HG03196 (cell line): ENCODE measurements at regions not wholly inside any gene's neighbourhood (a gene's known extent, or its start where the extent isn't known, plus 50 kb on each side); places are given as distances from the start of the nearest gene placed in this dataset.

Source experiments
- ATAC-seq: cut with Tn5 transposase; IDR thresholded peaks from one replicate; pipeline ENCODE4 v1.9.1; 2021; ENCODE audit not compliant: unreplicated experiment

GRCh38 chr11:15378941-15379340, 264.2 kb downstream of the INSC start:
- ATAC-seq, result no peak

- ATAC-seq, result no peak
These were observed 264.8 kb downstream of the INSC start for GRCh38 chr11:15379483-15379882.

GRCh38 chr11:15390857-15391256, 276.1 kb downstream of the INSC start:
- ATAC-seq, result no peak

DNA sequence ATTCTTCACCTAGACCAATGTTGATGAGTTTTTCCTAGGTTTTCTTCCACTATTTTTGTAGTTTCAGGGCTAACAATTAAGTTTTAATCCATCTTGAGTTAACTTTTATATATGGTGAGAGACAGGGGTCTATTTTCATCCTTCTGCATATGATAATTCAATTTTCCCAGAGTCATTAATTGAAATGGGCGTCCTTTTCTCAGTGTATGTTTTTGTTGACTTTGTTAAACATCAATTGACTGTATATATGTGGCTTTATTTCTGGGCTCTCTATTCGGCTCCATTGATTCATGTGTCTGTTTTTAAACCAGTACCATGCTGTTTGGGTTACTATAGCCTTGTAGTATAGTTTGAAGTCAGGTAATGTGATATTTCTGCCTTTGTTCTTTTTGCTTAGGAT, 282.1 kb downstream of the INSC start:
- no peak for ATAC-seq

- ATAC-seq, result no peak
These were observed 292.2 kb downstream of the INSC start for GRCh38 chr11:15406851-15407351.

DNA sequence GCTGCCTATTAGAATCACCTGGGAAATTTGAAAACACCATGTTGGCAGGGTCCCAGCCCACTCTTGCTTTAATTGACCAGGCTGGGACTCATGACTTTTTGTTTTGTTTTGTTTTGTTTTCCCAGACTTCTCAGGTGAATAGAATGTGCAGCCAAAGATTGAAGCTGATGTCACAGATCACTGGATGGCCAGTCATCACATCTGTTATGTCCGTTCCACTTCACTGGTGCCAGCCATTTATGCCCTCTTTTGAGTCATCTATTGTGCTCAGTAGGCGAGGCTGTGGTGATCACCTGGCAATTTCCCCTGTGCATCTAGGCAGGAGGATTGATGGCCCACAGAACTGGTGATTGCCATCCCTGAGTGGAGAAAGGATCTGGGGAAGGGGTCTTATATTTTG, 297.3 kb downstream of the INSC start:
- no peak for ATAC-seq

- no peak for ATAC-seq
These were observed 304.2 kb downstream of the INSC start for GRCh38 chr11:15418921-15419320.

DNA sequence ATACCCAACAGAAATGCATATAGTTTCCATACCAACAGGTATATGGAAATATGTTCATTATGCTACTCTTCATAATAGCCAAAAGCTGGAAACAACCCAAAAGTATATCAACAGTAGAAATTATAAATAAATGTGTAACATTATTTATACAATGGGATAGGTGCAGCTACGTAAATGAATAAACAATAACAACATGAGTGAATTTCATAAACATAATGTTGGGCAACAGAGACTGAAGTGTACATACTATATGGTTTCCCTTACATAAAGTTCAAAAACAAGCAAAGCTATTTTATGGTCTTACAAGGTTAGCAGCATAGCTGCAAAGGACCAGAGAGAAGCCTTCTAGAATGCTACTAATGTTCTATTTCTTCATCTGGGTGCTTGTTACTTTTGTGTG, 305.0 kb downstream of the INSC start:
- no peak for ATAC-seq

GRCh38 chr11:15430381-15430780, 315.7 kb downstream of the INSC start:
- no peak for ATAC-seq

DNA sequence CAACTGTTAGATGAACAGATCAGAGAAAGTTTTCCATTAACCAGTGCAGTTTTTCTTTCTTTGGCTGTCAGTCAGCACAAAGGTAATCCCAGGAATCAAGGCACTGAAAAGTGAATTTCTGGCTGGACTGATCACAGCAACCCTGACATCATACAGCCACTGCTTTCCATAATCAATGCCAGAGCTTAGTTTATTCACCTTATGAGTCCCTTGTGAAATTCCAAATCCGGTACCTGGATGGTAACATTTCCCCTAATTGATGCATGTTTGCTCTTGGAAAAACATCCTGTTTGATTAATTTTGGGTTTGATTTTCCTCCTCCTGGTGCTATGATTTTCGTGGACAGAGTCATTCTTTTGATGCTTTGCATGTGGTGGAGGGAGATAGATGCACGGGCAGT, 319.8 kb downstream of the INSC start:
- ATAC-seq, result no peak

GRCh38 chr11:15446315-15446714, 331.6 kb downstream of the INSC start:
- no peak for ATAC-seq

- no peak for ATAC-seq
These were observed 332.2 kb downstream of the INSC start for GRCh38 chr11:15446929-15447328.

DNA sequence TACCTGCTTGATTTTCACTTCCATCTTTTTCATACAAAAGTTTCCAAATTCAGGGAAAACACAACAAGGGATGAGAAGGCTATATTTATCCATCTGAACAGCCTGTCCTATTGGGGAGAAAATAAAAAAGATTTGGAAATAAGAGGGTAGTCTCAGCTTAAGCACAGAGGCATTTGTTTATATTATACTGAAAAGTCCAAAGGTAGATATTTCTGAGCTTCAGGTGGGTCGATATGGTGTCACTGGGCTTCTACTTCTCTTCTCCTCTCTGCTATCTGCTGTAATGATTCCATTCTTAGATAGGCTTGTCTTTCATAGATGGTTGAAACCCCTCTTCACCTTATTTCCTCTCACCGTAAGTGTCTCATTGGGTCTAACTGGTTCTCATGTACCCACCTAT, 337.0 kb downstream of the INSC start:
- ATAC-seq, result no peak

DNA sequence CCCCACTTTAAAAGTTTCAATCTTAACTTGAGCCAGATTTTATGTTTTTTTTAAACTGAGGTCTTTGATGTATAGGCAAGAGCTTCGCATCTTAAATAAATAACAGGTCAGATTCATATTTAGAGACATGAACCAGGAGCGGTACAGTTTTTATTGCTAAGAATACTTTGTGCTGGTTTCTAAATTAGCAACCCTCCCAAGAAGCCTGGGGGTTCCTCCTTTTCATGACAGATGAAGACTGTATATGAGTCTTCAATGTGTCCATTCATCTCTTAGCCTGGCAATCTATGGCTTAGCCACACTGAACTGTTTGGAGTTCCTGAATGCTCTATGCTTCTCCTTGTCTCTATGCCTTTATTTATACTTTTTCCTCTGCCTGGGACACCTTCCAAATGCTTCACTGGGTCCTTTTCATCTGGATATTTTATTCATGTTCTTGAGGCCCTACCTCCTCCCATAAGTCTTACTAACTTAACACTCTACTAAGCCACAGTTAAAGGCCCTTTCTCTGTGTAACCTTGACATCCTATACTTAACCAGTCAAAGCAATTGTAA, 338.6 kb downstream of the INSC start:
- no peak for ATAC-seq

DNA sequence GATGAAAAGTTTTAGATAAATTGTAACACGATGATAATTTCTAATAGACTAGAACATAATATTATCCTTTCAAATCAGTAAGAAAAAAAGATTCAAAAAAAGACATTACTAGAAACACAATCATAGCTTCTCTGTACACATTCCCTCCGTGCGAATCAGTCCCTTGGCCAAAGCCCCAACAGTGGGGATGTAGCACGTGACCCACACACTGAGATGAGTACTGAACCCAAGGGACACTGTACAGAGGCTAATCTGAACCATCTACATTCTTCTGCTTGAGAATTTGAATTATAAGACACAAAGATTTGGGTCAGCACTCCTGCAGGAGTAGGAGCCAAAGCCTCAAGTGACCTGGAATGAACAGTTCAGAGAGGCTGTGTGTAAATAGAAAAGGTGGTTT, 353.7 kb downstream of the INSC start:
- no peak for ATAC-seq

DNA sequence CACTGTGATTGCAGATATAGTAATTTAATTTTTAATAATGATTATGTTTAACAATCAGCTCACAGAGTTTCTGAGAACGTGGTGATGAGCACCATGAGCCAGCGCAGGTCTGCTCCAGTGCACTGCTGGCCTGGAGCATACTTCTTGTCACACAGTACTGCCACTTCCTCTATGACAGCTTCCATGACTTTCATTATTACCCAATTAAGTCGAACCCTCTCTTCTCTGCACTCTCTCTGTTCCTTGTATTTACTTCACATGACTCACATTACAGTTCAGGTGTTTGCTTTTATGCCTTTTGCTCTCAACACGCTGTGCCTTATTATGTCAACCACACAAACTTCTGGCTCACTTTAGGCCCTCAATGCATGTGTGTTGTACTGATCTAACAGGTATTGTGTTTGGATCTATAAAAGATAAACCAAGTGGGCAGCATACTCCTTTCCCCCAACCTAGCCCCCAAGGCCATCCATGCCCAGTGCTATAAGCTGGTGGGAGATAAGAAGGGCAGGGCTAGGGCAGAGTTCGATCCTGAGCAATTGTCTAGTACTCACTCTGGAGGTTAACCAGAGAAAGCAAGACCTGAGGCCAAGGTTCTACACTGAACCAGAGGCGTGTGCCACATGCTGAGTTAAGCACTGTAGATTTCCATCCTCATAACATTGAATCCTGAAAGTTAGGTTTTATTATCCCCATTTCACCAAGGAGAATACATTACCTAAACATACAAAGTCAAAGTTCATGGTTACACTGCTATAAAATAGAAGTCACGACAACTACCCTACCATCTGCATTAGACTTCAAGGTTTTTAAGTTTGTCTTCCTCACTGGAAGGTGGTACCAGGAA, 356.5 kb downstream of the INSC start:
- no peak for ATAC-seq

- no peak for ATAC-seq
These were observed 357.4 kb downstream of the INSC start for GRCh38 chr11:15471895-15472799.

DNA sequence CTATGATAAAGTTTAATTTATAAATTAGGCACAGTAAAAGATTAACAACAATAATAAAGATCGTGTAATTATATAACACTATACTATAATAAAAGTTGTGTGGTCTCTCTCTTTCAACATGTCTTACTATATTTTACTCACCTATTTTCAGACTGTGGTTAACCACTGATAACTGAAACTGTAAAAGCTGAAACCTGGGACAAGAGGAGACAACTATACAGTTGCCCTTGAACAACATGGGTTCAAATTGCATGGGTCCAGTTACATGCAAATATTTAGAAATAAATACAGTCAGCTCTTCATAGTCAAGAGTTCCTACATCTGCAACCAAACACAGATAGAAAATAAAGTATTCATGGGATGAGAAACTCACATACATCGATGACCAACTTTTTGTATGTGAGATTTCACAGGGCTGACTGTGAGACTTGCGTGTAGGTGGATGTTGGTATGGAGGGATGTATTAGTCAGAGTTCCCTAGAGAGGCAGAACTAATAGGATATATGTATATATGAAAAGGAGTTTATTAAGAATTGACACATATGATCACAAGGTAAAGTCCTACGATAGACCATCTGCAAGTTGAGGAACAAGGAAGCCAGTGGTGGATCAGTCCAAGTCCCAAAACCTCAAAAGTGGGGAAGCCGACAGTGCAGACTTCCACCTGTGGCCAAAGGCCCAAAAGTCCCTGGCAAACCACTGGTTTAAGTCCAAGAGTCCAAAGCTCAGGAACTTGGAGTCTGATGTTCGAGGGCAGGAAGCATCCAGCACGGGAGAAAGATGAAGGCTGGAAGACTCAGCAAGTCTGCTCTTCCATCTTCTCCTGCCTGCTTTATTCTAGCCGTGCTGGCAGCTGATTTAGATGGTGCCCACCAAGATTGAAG, 359.5 kb downstream of the INSC start:
- ATAC-seq, result peak; percentile 65

GRCh38 chr11:15476371-15476917, 361.7 kb downstream of the INSC start:
- ATAC-seq, result no peak

- ATAC-seq, result no peak
These were observed 367.1 kb downstream of the INSC start for GRCh38 chr11:15481871-15482270.
